Esophagus muscularis mucosa (tissue), 4 donors: ENCODE measurements at regions not wholly inside any gene's neighbourhood (a gene's known extent, or its start where the extent isn't known, plus 50 kb on each side); places are given as distances from the start of the nearest gene placed in this dataset.

Experiments
- CTCF ChIP-seq, 3 experiments: fragments of 200-600 bp in 2 of 3; fragments of 450-650 bp in 1 of 3; sonication (generic) in 2 of 3; IDR thresholded peaks; one replicate each; pipeline ENCODE4 v1.5.1; 2017 to 2019; ENCODE audit warnings: antibody characterized with exemption in 3 of 3, mild to moderate bottlenecking in 2 of 3, moderate library complexity in 1 of 3
- EP300 ChIP-seq: sonication (generic); formaldehyde crosslinking; IDR thresholded peaks from one replicate; pipeline ENCODE4 v1.6.1; 2017; ENCODE audit warnings: antibody characterized with exemption
- POLR2A ChIP-seq: fragments of 450-650 bp; IDR thresholded peaks from one replicate; pipeline ENCODE4 v1.6.1; 2017; ENCODE audit warnings: antibody characterized with exemption, moderate library complexity, mild to moderate bottlenecking, low read depth
- POLR2AphosphoS5 ChIP-seq, 2 donors: sonication (generic); formaldehyde crosslinking; IDR thresholded peaks; one replicate each; pipeline ENCODE4 v1.6.1; 2017; ENCODE audit warnings: antibody characterized with exemption in 2 of 2

- TF ChIP-seq POLR2AphosphoS5 (IDR thresholded peaks at IDR 0.05) = no peak
- TF ChIP-seq CTCF (IDR thresholded peaks at IDR 0.05) = no peak
- no peak for TF ChIP-seq POLR2A
- no peak for TF ChIP-seq EP300
Observed at GRCh38 chr5:85614489-85614888, 1003.3 kb upstream of the COX7C start.
